Neural progenitor cell (in vitro differentiated cells): ENCODE measurements at regions not wholly inside any gene's neighbourhood (a gene's known extent, or its start where the extent isn't known, plus 50 kb on each side); places are given as distances from the start of the nearest gene placed in this dataset.

Experiments
- EZH2 ChIP-seq: fragments of 200-600 bp; sonication (generic); IDR thresholded peaks from 2 replicates; pipeline ENCODE4 v1.6.1; 2017; ENCODE audit warnings: antibody characterized with exemption, mild to moderate bottlenecking, moderate library complexity
- EZH2phosphoT487 ChIP-seq: fragments of 200-600 bp; sonication (generic); IDR thresholded peaks from 2 replicates; pipeline ENCODE4 v1.6.1; 2017; ENCODE audit warnings: antibody characterized with exemption
- TF ChIP-seq, protein P1 (sequence below): fragments of 200-600 bp; sonication (generic); IDR thresholded peaks from 2 replicates; pipeline ENCODE4 v1.5.1; 2017; ENCODE audit warnings: antibody characterized with exemption, mild to moderate bottlenecking

DNA sequence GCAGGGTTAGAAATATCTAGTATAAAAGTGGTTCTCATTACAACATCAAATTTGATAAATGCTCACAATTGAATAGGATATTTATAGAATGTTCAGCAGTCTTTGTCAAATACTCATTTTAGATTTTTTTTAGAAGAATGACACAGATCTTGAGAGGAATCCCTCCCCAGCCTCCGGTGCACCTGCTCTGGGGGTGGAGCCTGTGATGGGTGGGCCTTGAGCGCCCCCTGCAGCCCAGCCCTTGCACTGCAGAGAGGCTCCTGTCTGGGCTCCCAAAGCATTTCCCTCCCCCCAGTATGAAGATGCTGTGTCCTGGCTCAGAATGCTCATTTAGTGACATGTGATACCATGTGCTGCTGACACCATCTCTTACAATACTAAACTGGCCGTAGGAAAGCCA, 792.3 kb downstream of the TMEM121 start:
- TF ChIP-seq, protein P1, sequence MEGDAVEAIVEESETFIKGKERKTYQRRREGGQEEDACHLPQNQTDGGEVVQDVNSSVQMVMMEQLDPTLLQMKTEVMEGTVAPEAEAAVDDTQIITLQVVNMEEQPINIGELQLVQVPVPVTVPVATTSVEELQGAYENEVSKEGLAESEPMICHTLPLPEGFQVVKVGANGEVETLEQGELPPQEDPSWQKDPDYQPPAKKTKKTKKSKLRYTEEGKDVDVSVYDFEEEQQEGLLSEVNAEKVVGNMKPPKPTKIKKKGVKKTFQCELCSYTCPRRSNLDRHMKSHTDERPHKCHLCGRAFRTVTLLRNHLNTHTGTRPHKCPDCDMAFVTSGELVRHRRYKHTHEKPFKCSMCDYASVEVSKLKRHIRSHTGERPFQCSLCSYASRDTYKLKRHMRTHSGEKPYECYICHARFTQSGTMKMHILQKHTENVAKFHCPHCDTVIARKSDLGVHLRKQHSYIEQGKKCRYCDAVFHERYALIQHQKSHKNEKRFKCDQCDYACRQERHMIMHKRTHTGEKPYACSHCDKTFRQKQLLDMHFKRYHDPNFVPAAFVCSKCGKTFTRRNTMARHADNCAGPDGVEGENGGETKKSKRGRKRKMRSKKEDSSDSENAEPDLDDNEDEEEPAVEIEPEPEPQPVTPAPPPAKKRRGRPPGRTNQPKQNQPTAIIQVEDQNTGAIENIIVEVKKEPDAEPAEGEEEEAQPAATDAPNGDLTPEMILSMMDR, result no peak
- TF ChIP-seq EZH2phosphoT487 (no peak), EZH2 (no peak)
